Dedifferentiated amniotic fluid mesenchymal stem cell (primary cell): ENCODE measurements at regions not wholly inside any gene's neighbourhood (a gene's known extent, or its start where the extent isn't known, plus 50 kb on each side); places are given as distances from the start of the nearest gene placed in this dataset.

Experiments
- DNase-seq: peaks from one replicate; pipeline ENCODE4 v3.0.0-alpha.2; 2016; ENCODE audit errors: extremely low spot score

- DNase-seq: no peak
These were observed 985.8 kb downstream of the TBC1D22A start for GRCh38 chr22:47748271-47748670.

GRCh38 chr22:47740109-47740805 is 977.8 kb downstream of the TBC1D22A start:
- DNase-seq: no peak

GRCh38 chr22:47739291-47740015 is 977.0 kb downstream of the TBC1D22A start:
- no peak for DNase-seq

GRCh38 chr22:47738472-47739013 is 976.1 kb downstream of the TBC1D22A start:
- DNase-seq: no peak

- DNase-seq: no peak
These were observed 974.0 kb downstream of the TBC1D22A start for GRCh38 chr22:47736186-47737034.

- DNase-seq: no peak
These were observed 972.1 kb downstream of the TBC1D22A start for GRCh38 chr22:47734511-47734910.

- DNase-seq: no peak
These were observed 965.2 kb downstream of the TBC1D22A start for GRCh38 chr22:47727641-47728040.

GRCh38 chr22:47724751-47725150 is 962.3 kb downstream of the TBC1D22A start:
- no peak for DNase-seq

GRCh38 chr22:47724030-47724429 is 961.6 kb downstream of the TBC1D22A start:
- no peak for DNase-seq

GRCh38 chr22:47718337-47718736 is 955.9 kb downstream of the TBC1D22A start:
- DNase-seq: no peak

GRCh38 chr22:47716890-47717615 is 954.6 kb downstream of the TBC1D22A start:
- no peak for DNase-seq

- DNase-seq: no peak
These were observed 953.6 kb downstream of the TBC1D22A start for GRCh38 chr22:47715866-47716578.

- no peak for DNase-seq
These were observed 951.5 kb downstream of the TBC1D22A start for GRCh38 chr22:47713941-47714340.

GRCh38 chr22:47710135-47710534 is 947.7 kb downstream of the TBC1D22A start:
- DNase-seq: no peak

- DNase-seq: no peak
These were observed 942.9 kb downstream of the TBC1D22A start for GRCh38 chr22:47705350-47705749.

GRCh38 chr22:47698906-47699305 is 936.5 kb downstream of the TBC1D22A start:
- DNase-seq: no peak

- no peak for DNase-seq
These were observed 935.4 kb downstream of the TBC1D22A start for GRCh38 chr22:47697861-47698260.

GRCh38 chr22:47696776-47697175 is 934.3 kb downstream of the TBC1D22A start:
- DNase-seq: no peak

- DNase-seq: no peak
These were observed 932.7 kb downstream of the TBC1D22A start for GRCh38 chr22:47695176-47695575.

GRCh38 chr22:47694536-47695130 is 932.2 kb downstream of the TBC1D22A start:
- DNase-seq: no peak
